HUES48 (cell line): ENCODE measurements at regions not wholly inside any gene's neighbourhood (a gene's known extent, or its start where the extent isn't known, plus 50 kb on each side); places are given as distances from the start of the nearest gene placed in this dataset.
"Not testable (repeated sequence)": the region's sequence is repeated elsewhere in the genome, so short reads cannot be mapped to it uniquely, and the experiment has no call there.

Experiments
- H3K27ac ChIP-seq: one replicate; pipeline ENCODE4 v1.7.0; 2013; ENCODE audit warnings: low read depth, low read length, inconsistent platforms
- H3K27me3 ChIP-seq: 2 replicates; pipeline ENCODE4 v1.6.1; 2013; ENCODE audit warnings: mild to moderate bottlenecking, low read length; ENCODE audit not compliant: control insufficient read depth, insufficient read depth
- H3K36me3 ChIP-seq: 2 replicates; pipeline ENCODE4 v1.6.1; 2013; ENCODE audit warnings: low read length; ENCODE audit not compliant: control insufficient read depth, insufficient read depth
- H3K4me1 ChIP-seq: 2 replicates; pipeline ENCODE4 v1.6.1; 2013; ENCODE audit warnings: mild to moderate bottlenecking, low read length; ENCODE audit not compliant: control insufficient read depth, insufficient read depth
- H3K4me3 ChIP-seq: 2 replicates; pipeline ENCODE4 v1.5.1; 2013; ENCODE audit warnings: mild to moderate bottlenecking, low read depth, low read length
- H3K9ac ChIP-seq: 2 replicates; pipeline ENCODE4 v1.6.1; 2013; ENCODE audit warnings: mild to moderate bottlenecking, low read depth, low read length, moderate library complexity
- H3K9me3 ChIP-seq: 2 replicates; pipeline ENCODE4 v1.6.1; 2013; ENCODE audit warnings: low read length; ENCODE audit not compliant: control insufficient read depth, insufficient read depth

GRCh38 chr14:19337232-19338059 lies 96.7 kb downstream of the POTEG start:
- not testable (repeated sequence) for H3K27ac ChIP-seq, H3K4me3 ChIP-seq, H3K4me1 ChIP-seq, H3K9ac ChIP-seq, H3K27me3 ChIP-seq, H3K9me3 ChIP-seq, H3K36me3 ChIP-seq

- not testable (repeated sequence) for H3K4me3 ChIP-seq, H3K4me1 ChIP-seq, H3K27ac ChIP-seq, H3K36me3 ChIP-seq, H3K27me3 ChIP-seq, H3K9me3 ChIP-seq, H3K9ac ChIP-seq
Measured at GRCh38 chr14:19338060-19338372, 96.1 kb downstream of the POTEG start.

GRCh38 chr14:19340976-19341375 lies 93.2 kb downstream of the POTEG start:
- H3K4me1 ChIP-seq, H3K9me3 ChIP-seq, H3K27ac ChIP-seq, H3K27me3 ChIP-seq, H3K4me3 ChIP-seq, H3K9ac ChIP-seq, H3K36me3 ChIP-seq: not testable (repeated sequence)

GRCh38 chr14:19341627-19342026 lies 92.5 kb downstream of the POTEG start:
- not testable (repeated sequence) for H3K9me3 ChIP-seq, H3K4me3 ChIP-seq, H3K4me1 ChIP-seq, H3K27ac ChIP-seq, H3K27me3 ChIP-seq, H3K9ac ChIP-seq, H3K36me3 ChIP-seq

- H3K9me3 ChIP-seq, H3K27me3 ChIP-seq, H3K36me3 ChIP-seq: not testable (repeated sequence)
Measured at GRCh38 chr14:19344261-19344660, 89.9 kb downstream of the POTEG start.

GRCh38 chr14:19344689-19345088 lies 89.5 kb downstream of the POTEG start:
- not testable (repeated sequence) for H3K4me3 ChIP-seq, H3K4me1 ChIP-seq, H3K36me3 ChIP-seq, H3K9ac ChIP-seq, H3K27ac ChIP-seq, H3K27me3 ChIP-seq, H3K9me3 ChIP-seq

More at GRCh38 chr14:19344261-19344660, 89.9 kb downstream of the POTEG start:
- H3K4me1 ChIP-seq, H3K27ac ChIP-seq, H3K9ac ChIP-seq, H3K4me3 ChIP-seq: not testable (repeated sequence)

- H3K27ac ChIP-seq, H3K9me3 ChIP-seq, H3K9ac ChIP-seq, H3K27me3 ChIP-seq, H3K36me3 ChIP-seq, H3K4me3 ChIP-seq, H3K4me1 ChIP-seq: not testable (repeated sequence)
Measured at GRCh38 chr14:19345298-19345911, 88.7 kb downstream of the POTEG start.

GRCh38 chr14:19346074-19346480 lies 88.1 kb downstream of the POTEG start:
- not testable (repeated sequence) for H3K4me3 ChIP-seq, H3K4me1 ChIP-seq, H3K27me3 ChIP-seq, H3K9me3 ChIP-seq, H3K9ac ChIP-seq, H3K27ac ChIP-seq, H3K36me3 ChIP-seq

GRCh38 chr14:19346636-19347035 lies 87.5 kb downstream of the POTEG start:
- H3K36me3 ChIP-seq, H3K4me1 ChIP-seq, H3K9ac ChIP-seq, H3K27me3 ChIP-seq, H3K9me3 ChIP-seq, H3K4me3 ChIP-seq, H3K27ac ChIP-seq: not testable (repeated sequence)

- H3K27ac ChIP-seq, H3K4me3 ChIP-seq, H3K27me3 ChIP-seq, H3K9me3 ChIP-seq, H3K36me3 ChIP-seq, H3K4me1 ChIP-seq, H3K9ac ChIP-seq: not testable (repeated sequence)
Measured at GRCh38 chr14:19347112-19347511, 87.0 kb downstream of the POTEG start.
